ENCODE measurements at regions not wholly inside any gene's neighbourhood (a gene's known extent, or its start where the extent isn't known, plus 50 kb on each side); places are given as distances from the start of the nearest gene placed in this dataset.

DNA sequence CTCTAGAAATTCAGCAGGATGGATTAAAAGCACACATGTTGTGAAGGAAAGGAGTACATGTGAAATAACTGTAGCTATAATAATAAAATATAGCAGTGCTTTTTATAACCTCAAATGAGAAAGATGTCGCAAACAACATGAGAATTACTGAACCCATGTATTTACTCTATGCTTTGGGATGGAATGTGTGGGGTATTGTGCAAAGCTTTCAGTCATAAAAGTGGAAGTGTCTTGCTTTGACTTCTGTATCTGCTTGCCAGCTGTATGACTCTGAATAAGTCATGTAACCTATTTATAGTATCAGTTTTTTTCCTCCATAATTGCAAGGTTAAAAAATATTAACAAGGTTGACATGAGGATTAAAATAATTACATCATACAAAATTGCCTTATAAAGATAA lies 519.3 kb upstream of the CADM2 start (continued):
- no peak for TF ChIP-seq TCF7 (IDR thresholded peaks at IDR 0.05; ENCODE audit: borderline replicate concordance)
- TF ChIP-seq, protein P1, sequence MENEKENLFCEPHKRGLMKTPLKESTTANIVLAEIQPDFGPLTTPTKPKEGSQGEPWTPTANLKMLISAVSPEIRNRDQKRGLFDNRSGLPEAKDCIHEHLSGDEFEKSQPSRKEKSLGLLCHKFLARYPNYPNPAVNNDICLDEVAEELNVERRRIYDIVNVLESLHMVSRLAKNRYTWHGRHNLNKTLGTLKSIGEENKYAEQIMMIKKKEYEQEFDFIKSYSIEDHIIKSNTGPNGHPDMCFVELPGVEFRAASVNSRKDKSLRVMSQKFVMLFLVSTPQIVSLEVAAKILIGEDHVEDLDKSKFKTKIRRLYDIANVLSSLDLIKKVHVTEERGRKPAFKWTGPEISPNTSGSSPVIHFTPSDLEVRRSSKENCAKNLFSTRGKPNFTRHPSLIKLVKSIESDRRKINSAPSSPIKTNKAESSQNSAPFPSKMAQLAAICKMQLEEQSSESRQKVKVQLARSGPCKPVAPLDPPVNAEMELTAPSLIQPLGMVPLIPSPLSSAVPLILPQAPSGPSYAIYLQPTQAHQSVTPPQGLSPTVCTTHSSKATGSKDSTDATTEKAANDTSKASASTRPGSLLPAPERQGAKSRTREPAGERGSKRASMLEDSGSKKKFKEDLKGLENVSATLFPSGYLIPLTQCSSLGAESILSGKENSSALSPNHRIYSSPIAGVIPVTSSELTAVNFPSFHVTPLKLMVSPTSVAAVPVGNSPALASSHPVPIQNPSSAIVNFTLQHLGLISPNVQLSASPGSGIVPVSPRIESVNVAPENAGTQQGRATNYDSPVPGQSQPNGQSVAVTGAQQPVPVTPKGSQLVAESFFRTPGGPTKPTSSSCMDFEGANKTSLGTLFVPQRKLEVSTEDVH (IDR thresholded peaks at IDR 0.05; ENCODE audit: low read depth, partially characterized antibody): no peak

DNA sequence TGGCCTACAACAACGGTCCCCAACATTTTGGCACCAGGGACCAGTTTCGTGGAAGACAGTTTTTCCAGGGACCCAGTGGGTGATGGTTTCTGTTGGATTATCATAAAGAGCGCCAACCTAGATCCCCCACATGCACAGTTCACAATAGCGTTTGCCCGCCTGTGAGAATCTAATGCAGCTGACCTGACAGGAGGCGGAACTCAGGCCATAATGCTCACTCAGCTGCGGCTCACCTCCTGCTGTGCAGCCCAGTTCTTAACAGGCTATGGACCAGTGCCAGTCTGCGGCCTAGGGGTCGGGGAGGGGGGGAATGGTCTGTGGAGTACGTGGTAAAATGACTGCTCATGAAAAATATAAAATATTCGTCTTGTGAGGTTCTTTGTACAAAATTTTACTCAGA lies 518.5 kb upstream of the CADM2 start:
- H4K20me1 ChIP-seq (ENCODE audit: control insufficient read depth, insufficient read depth): no peaks in the 10 kb centered on the region
- SMC1A ChIA-PET (ENCODE audit: uncharacterized antibody, unreplicated experiment): no interaction called here
- FAIRE-seq (no peak), ATAC-seq (no peak), DNase-seq (ENCODE audit: low read depth, low spot score) (no peak)
- H3K4me3 ChIP-seq: no peak overlapping the region
- no peaks in the 10 kb centered on the region for H3K36me3 ChIP-seq (ENCODE audit: control insufficient read depth in 2 of 2, insufficient read depth in 2 of 2, low read length in 1 of 2)
- intact Hi-C loops (cut with micrococcal nuclease; ENCODE audit: unreplicated experiment): no loop called here
- in situ Hi-C loops (cut with MboI): no loop called here
- no peak overlapping the region for H2AFZ ChIP-seq (ENCODE audit: control insufficient read depth, low read depth, low read length)
- H3K9me3 ChIP-seq (replicated peaks; ENCODE audit: control insufficient read depth, insufficient read depth, low read length): no peaks in the 10 kb centered on the region
- H3K27ac ChIP-seq (ENCODE audit: control insufficient read depth, insufficient read depth): no peak overlapping the region
- CTCF ChIA-PET: no interaction called here
- H3K4me2 ChIP-seq (ENCODE audit: control insufficient read depth, insufficient read depth): no peak overlapping the region
- H3K9ac ChIP-seq (ENCODE audit: control insufficient read depth, insufficient read depth, low read length): no peak overlapping the region
- POLR2A ChIA-PET: no interaction called here
- RAD21 ChIA-PET (ENCODE audit: unreplicated experiment): no interaction called here
- 11% methylated on average over 11 of the region's 11 CpGs for WGBS (ENCODE audit: insufficient coverage, insufficient replicate concordance, low lambda C conversion rate, missing lambda C conversion rate)
- H3K79me2 ChIP-seq (ENCODE audit: control insufficient read depth, insufficient read depth, low read length): no peaks in the 10 kb centered on the region
- H3K4me1 ChIP-seq (ENCODE audit: control insufficient read depth, insufficient read depth, low read length): no peaks in the 10 kb centered on the region
- BruUV-seq (replicated peaks): no TSS peak
- no peaks in the 10 kb centered on the region for H3K27me3 ChIP-seq (replicated peaks in 1 of 2; ENCODE audit: control insufficient read depth in 2 of 2, insufficient read depth in 2 of 2, low read length in 1 of 2)
- TF ChIP-seq NRF1 (conservative IDR thresholded peaks at IDR 0.05; ENCODE audit: low read depth, low read length): no peak
- TF ChIP-seq, protein P2, sequence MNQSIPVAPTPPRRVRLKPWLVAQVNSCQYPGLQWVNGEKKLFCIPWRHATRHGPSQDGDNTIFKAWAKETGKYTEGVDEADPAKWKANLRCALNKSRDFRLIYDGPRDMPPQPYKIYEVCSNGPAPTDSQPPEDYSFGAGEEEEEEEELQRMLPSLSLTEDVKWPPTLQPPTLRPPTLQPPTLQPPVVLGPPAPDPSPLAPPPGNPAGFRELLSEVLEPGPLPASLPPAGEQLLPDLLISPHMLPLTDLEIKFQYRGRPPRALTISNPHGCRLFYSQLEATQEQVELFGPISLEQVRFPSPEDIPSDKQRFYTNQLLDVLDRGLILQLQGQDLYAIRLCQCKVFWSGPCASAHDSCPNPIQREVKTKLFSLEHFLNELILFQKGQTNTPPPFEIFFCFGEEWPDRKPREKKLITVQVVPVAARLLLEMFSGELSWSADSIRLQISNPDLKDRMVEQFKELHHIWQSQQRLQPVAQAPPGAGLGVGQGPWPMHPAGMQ (IDR thresholded peaks at IDR 0.05; ENCODE audit: borderline replicate concordance): no peak
- no peak for TF ChIP-seq CHD2 (IDR thresholded peaks at IDR 0.05; ENCODE audit: borderline replicate concordance, low read depth, low read length)
- no peak for TF ChIP-seq CHD1 (IDR thresholded peaks at IDR 0.05; ENCODE audit: low read depth, low read length)
- TF ChIP-seq NR2F1 (conservative IDR thresholded peaks at IDR 0.05): no peak
- no peak for TF ChIP-seq KLF5 (IDR thresholded peaks at IDR 0.05; ENCODE audit: partially characterized antibody)
- no peak for TF ChIP-seq EED (IDR thresholded peaks at IDR 0.05; ENCODE audit: low read depth)
- TF ChIP-seq SRF (IDR thresholded peaks at IDR 0.05; ENCODE audit: low read depth in 2 of 2, low read length in 2 of 2): no peak
- TF ChIP-seq RB1 (IDR thresholded peaks at IDR 0.05; ENCODE audit: borderline replicate concordance): no peak
- no peak for TF ChIP-seq HDAC2 (IDR thresholded peaks at IDR 0.05)
- no peak for TF ChIP-seq TCF3 (IDR thresholded peaks at IDR 0.05; ENCODE audit: borderline replicate concordance, insufficient read depth, low read depth, low read length)
- TF ChIP-seq, protein P3, sequence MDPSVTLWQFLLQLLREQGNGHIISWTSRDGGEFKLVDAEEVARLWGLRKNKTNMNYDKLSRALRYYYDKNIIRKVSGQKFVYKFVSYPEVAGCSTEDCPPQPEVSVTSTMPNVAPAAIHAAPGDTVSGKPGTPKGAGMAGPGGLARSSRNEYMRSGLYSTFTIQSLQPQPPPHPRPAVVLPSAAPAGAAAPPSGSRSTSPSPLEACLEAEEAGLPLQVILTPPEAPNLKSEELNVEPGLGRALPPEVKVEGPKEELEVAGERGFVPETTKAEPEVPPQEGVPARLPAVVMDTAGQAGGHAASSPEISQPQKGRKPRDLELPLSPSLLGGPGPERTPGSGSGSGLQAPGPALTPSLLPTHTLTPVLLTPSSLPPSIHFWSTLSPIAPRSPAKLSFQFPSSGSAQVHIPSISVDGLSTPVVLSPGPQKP (IDR thresholded peaks at IDR 0.05; ENCODE audit: low read depth, low read length): no peak
- TF ChIP-seq KDM1A (IDR thresholded peaks at IDR 0.05; ENCODE audit: borderline replicate concordance): no peak
- TF ChIP-seq, protein P4, sequence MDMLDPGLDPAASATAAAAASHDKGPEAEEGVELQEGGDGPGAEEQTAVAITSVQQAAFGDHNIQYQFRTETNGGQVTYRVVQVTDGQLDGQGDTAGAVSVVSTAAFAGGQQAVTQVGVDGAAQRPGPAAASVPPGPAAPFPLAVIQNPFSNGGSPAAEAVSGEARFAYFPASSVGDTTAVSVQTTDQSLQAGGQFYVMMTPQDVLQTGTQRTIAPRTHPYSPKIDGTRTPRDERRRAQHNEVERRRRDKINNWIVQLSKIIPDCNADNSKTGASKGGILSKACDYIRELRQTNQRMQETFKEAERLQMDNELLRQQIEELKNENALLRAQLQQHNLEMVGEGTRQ (IDR thresholded peaks at IDR 0.05; ENCODE audit: borderline replicate concordance, low read depth, low read length): no peak
- TF ChIP-seq YY1 (IDR thresholded peaks at IDR 0.05; ENCODE audit: low read depth, low read length): no peak
